ENCODE measurements at regions not wholly inside any gene's neighbourhood (a gene's known extent, or its start where the extent isn't known, plus 50 kb on each side); places are given as distances from the start of the nearest gene placed in this dataset.
A peak's percentile ranks its signal among the peaks of the same experiment; 100 is the strongest.

GRCh38 chr18:47635416-47635815 lies 295.0 kb downstream of the SMAD2 start:
- H3K4me1 ChIP-seq (ENCODE audit: control insufficient read depth in 5 of 5, insufficient read depth in 5 of 5, low read length in 5 of 5), result peaks cover 0 to 3% (median 0%) of the 10 kb centered on the region in 5 donors
- H3K9me3 ChIP-seq (ENCODE audit: control insufficient read depth in 4 of 4, insufficient read depth in 3 of 4, low read length in 3 of 4), result no peaks in the 10 kb centered on the region
- no peak for ATAC-seq (ENCODE audit: insufficient read depth, low FRiP score)
- no peaks in the 10 kb centered on the region for H3K36me3 ChIP-seq (ENCODE audit: control insufficient read depth in 4 of 4, insufficient read depth in 4 of 4, low read length in 4 of 4)
- 83 to 87% methylated on average over 6 of the region's 6 CpGs for WGBS, 2 donors
- H3K4me3 ChIP-seq, result no peak overlapping the region
- no peak for TF ChIP-seq CTCF (IDR thresholded peaks at IDR 0.05; ENCODE audit: control extremely low read depth, extremely low read depth)
- H3K27ac ChIP-seq (ENCODE audit: low read depth in 1 of 2, low read length in 1 of 2), result no peak overlapping the region
- no peaks in the 10 kb centered on the region for H3K27me3 ChIP-seq (ENCODE audit: control insufficient read depth in 3 of 3, insufficient read depth in 3 of 3, low read length in 2 of 3)
- DNase-seq, result no peak
- H3K9ac ChIP-seq (ENCODE audit: insufficient read depth in 1 of 2, low read length in 2 of 2), result no peak overlapping the region

GRCh38 chr18:47632970-47633635 lies 297.4 kb downstream of the SMAD2 start:
- DNase-seq, result peak in 1 of 3 donors; percentile 4
- 34 to 36% methylated on average over 2 of the region's 2 CpGs for WGBS, 2 donors
- Histone ChIP-seq H3K9ac (ENCODE audit: insufficient read depth in 1 of 2, low read length in 2 of 2) (no peak overlapping the region), H3K4me1 (ENCODE audit: control insufficient read depth in 5 of 5, insufficient read depth in 5 of 5, low read length in 5 of 5) (peaks cover 0 to 3% (median 0%) of the 10 kb centered on the region in 5 donors), H3K4me3 (no peak overlapping the region), H3K36me3 (ENCODE audit: control insufficient read depth in 4 of 4, insufficient read depth in 4 of 4, low read length in 4 of 4) (no peaks in the 10 kb centered on the region), H3K9me3 (ENCODE audit: control insufficient read depth in 4 of 4, insufficient read depth in 3 of 4, low read length in 3 of 4) (no peaks in the 10 kb centered on the region), H3K27me3 (ENCODE audit: control insufficient read depth in 3 of 3, insufficient read depth in 3 of 3, low read length in 2 of 3) (peaks cover 0 to 2% (median 0%) of the 10 kb centered on the region in 3 donors), H3K27ac (ENCODE audit: low read depth in 1 of 2, low read length in 1 of 2) (no peak overlapping the region)
- ATAC-seq (ENCODE audit: insufficient read depth, low FRiP score), result peak; percentile 66
- no peak for TF ChIP-seq CTCF (IDR thresholded peaks at IDR 0.05; ENCODE audit: control extremely low read depth, extremely low read depth)

GRCh38 chr18:47628893-47629292 lies 301.6 kb downstream of the SMAD2 start:
- 61 to 84% methylated on average over 5 of the region's 5 CpGs for WGBS, 2 donors

More at GRCh38 chr18:47628893-47629292, 301.6 kb downstream of the SMAD2 start:
- no peaks in the 10 kb centered on the region for H3K9me3 ChIP-seq (ENCODE audit: control insufficient read depth in 4 of 4, insufficient read depth in 3 of 4, low read length in 3 of 4)
- ATAC-seq (ENCODE audit: insufficient read depth, low FRiP score) (no peak), DNase-seq (no peak)
- H3K27ac ChIP-seq (ENCODE audit: low read depth in 1 of 2, low read length in 1 of 2), result no peak overlapping the region
- no peak overlapping the region for H3K9ac ChIP-seq (ENCODE audit: insufficient read depth in 1 of 2, low read length in 2 of 2)
- peaks cover 0 to 3% (median 0%) of the 10 kb centered on the region in 5 donors for H3K4me1 ChIP-seq (ENCODE audit: control insufficient read depth in 5 of 5, insufficient read depth in 5 of 5, low read length in 5 of 5)
- H3K36me3 ChIP-seq (ENCODE audit: control insufficient read depth in 4 of 4, insufficient read depth in 4 of 4, low read length in 4 of 4), result no peaks in the 10 kb centered on the region
- no peak overlapping the region for H3K4me3 ChIP-seq
- TF ChIP-seq CTCF (IDR thresholded peaks at IDR 0.05; ENCODE audit: control extremely low read depth, extremely low read depth), result no peak
- H3K27me3 ChIP-seq (ENCODE audit: control insufficient read depth in 3 of 3, insufficient read depth in 3 of 3, low read length in 2 of 3), result peaks cover 0 to 2% (median 0%) of the 10 kb centered on the region in 3 donors

Measured in lung (tissue), 11 donors.